ENCODE measurements at regions not wholly inside any gene's neighbourhood (a gene's known extent, or its start where the extent isn't known, plus 50 kb on each side); places are given as distances from the start of the nearest gene placed in this dataset.
A peak's percentile ranks its signal among the peaks of the same experiment; 100 is the strongest.

DNA sequence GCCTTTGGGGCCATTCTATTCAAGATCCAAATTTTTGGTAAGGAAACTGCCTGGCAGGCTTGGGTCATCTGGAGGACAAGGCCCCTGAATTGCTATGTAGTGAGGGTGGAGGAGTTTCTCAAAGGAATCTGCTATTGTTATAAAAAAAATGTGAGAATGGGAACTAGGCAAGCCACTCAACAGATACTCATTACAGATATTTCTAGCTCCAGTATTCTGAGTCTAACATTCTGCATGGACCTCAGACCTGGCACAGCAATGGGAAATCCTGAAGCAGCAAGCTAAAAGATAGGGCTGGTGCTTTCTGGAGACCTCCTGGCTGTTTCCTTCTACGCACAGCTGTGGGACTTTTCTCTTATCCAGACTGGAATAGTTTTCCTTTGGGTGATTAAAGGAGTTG, 430.7 kb upstream of the RBMS3 start:
- H3K4me3 ChIP-seq (replicated peaks in 1 of 2; ENCODE audit: low read depth in 2 of 2, low read length in 2 of 2), result no peak overlapping the region
- DNase-seq (ENCODE audit: low read depth in 2 of 2), result peak; percentile 34 to 71
- TF ChIP-seq, protein P1, sequence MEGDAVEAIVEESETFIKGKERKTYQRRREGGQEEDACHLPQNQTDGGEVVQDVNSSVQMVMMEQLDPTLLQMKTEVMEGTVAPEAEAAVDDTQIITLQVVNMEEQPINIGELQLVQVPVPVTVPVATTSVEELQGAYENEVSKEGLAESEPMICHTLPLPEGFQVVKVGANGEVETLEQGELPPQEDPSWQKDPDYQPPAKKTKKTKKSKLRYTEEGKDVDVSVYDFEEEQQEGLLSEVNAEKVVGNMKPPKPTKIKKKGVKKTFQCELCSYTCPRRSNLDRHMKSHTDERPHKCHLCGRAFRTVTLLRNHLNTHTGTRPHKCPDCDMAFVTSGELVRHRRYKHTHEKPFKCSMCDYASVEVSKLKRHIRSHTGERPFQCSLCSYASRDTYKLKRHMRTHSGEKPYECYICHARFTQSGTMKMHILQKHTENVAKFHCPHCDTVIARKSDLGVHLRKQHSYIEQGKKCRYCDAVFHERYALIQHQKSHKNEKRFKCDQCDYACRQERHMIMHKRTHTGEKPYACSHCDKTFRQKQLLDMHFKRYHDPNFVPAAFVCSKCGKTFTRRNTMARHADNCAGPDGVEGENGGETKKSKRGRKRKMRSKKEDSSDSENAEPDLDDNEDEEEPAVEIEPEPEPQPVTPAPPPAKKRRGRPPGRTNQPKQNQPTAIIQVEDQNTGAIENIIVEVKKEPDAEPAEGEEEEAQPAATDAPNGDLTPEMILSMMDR (IDR thresholded peaks at IDR 0.05; ENCODE audit: low read depth, low read length), result no peak

DNA sequence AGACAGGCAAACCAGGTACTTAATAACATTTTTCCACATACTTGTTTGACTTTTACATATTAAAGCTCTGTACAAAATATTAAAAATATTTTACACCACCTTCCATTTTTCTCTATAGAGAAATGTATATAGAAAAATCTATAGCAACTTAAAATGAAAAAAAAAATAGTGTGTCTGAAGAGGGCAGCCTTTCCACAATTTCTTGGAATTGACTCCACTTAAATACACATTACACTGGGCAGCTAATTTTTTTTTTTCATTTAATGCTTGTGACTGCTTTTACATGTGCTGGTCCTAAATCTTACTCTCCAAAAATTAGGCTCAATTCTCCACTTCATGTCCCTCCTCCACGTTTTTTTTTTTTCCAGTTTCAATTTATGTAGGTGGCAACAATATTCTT, 427.0 kb upstream of the RBMS3 start:
- peak; percentile 33 to 65 for DNase-seq (ENCODE audit: low read depth in 2 of 2)
- TF ChIP-seq, protein P1 (IDR thresholded peaks at IDR 0.05; ENCODE audit: low read depth, low read length), result peak; percentile 14
- H3K4me3 ChIP-seq (replicated peaks in 1 of 2; ENCODE audit: low read depth in 2 of 2, low read length in 2 of 2), result no peak overlapping the region

DNA sequence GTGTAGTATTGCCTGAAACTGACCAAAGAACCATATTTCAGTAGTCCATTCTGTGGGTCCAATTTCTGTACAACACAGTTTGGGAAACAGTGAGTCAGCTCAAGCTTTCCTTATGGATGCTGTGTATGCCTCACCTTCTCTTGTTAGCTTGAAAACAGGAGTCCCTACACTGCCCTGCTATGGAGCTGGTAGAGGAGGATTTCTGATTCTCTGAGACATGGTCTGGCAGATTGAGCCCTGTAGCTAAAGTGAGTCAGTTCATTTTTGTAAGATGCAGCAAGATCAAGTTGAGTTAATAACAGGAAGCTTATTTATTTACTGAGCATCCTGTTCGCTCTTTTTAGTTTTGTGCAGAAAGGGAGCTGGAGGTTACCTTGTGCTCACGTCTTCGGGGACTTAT, 424.1 kb upstream of the RBMS3 start:
- peak in 1 of 2 donors; percentile 5 for DNase-seq (ENCODE audit: low read depth in 2 of 2)
- TF ChIP-seq, protein P1 (IDR thresholded peaks at IDR 0.05; ENCODE audit: low read depth, low read length), result no peak
- H3K4me3 ChIP-seq (replicated peaks in 1 of 2; ENCODE audit: low read depth in 2 of 2, low read length in 2 of 2), result no peak overlapping the region

DNA sequence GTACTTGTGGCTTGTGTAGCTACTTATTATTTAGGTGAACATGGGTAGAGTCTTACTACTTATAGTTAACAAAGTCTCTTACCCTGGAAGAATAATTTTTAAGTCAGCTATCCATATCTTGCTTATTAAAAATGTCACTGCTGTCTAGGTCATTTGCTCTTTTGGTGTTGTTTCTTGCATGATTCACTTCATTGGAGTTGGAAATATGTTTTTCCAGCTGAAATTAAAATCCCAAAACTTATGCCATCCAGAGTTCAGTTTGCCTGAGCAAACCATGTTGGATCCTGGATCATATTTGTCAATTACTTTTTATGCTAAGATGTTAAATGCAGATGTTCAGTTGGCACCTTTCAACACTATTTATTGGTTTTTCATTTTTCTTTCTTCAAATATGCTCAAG, 421.0 kb upstream of the RBMS3 start:
- TF ChIP-seq, protein P1 (IDR thresholded peaks at IDR 0.05; ENCODE audit: low read depth, low read length), result no peak
- peak; percentile 6 to 14 for DNase-seq (ENCODE audit: low read depth in 2 of 2)
- H3K4me3 ChIP-seq (replicated peaks in 1 of 2; ENCODE audit: low read depth in 2 of 2, low read length in 2 of 2), result no peak overlapping the region

DNA sequence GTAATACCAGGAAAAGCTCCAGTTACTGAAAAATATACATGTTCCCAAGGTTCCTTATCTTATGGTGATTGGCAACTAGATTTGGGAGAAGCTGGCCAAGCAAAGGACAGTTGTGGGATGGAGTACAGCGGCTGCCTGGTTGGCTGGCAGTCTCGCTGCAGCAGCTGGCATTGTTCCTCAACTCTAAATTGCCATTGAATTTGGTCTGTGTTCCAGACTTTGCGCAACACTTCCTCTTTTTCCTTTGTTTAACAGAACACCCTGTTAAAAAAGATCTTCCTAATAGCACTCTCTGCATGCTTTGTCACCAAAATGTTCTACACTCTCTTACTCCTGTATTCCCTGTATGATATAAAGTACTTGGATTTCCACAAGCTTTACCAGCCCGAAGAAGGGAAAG, 420.6 kb upstream of the RBMS3 start:
- TF ChIP-seq, protein P1 (IDR thresholded peaks at IDR 0.05; ENCODE audit: low read depth, low read length), result no peak
- no peak overlapping the region for H3K4me3 ChIP-seq (replicated peaks in 1 of 2; ENCODE audit: low read depth in 2 of 2, low read length in 2 of 2)
- DNase-seq (ENCODE audit: low read depth in 2 of 2), result peak; percentile 48 to 78

DNA sequence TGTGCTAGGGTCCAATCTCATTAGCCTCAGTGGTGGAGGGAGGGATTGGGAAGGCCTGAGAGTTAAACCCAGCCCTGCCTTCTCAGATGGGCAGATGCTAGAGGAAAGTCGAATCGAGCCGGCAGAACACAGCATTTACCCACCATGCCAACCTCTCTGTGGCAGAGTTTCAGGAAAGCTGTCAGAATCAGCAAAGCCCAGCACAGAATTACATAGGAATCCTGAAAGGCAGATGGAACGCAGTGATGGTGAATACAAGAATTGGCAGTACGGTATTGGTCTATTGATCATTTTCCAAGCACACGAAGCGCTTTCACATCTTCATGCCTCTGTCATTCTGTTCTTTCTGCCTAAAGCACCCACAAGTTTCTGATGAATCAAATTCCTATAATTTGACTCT, 417.7 kb upstream of the RBMS3 start:
- DNase-seq (ENCODE audit: low read depth in 2 of 2), result no peak
- TF ChIP-seq, protein P1 (IDR thresholded peaks at IDR 0.05; ENCODE audit: low read depth, low read length), result no peak
- no peak overlapping the region for H3K4me3 ChIP-seq (replicated peaks in 1 of 2; ENCODE audit: low read depth in 2 of 2, low read length in 2 of 2)

DNA sequence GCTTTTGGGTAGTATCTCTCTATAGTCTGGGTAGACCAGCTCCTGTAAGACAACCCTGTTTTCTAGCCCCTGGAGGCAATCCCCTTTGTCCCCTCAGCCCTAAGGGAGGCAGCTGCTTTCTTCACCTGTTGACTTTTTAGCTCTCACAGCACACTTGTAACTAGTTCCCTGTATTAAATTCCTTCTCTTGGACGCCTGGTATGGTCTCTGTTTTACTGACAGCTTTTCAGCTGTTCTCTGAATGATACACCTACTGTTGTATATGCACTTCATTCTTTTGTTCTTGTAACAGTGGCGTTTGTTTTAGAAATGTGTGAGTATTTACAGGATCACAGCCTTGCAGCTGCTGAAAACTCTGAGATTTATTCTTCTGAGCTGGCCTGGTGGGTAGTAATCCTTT, 413.0 kb upstream of the RBMS3 start:
- DNase-seq (ENCODE audit: low read depth in 2 of 2), result no peak
- TF ChIP-seq, protein P1 (IDR thresholded peaks at IDR 0.05; ENCODE audit: low read depth, low read length), result no peak
- H3K4me3 ChIP-seq (replicated peaks in 1 of 2; ENCODE audit: low read depth in 2 of 2, low read length in 2 of 2), result no peak overlapping the region

Measured in cardiac fibroblast (primary cell).